ENCODE measurements at regions not wholly inside any gene's neighbourhood (a gene's known extent, or its start where the extent isn't known, plus 50 kb on each side); places are given as distances from the start of the nearest gene placed in this dataset.

GRCh38 chr2:57669570-57669969 lies 377.0 kb upstream of the VRK2 start:
- H3K4me3 Mint-ChIP-seq: no peak overlapping the region
- H3K4me1 Mint-ChIP-seq: no peaks in the 10 kb centered on the region
- H3K9ac ChIP-seq: no peak overlapping the region
- TF ChIP-seq EZH2 (IDR thresholded peaks at IDR 0.05) (no peak), CTCF (IDR thresholded peaks at IDR 0.05) (no peak), EZH2phosphoT487 (IDR thresholded peaks at IDR 0.05) (no peak)
- H3K27me3 Mint-ChIP-seq (ENCODE audit: insufficient read depth, low read depth): peaks cover 2% of the 10 kb centered on the region
- no peaks in the 10 kb centered on the region for H3K27me3 ChIP-seq
- DNase-seq (ENCODE audit: low spot score): no peak
- H4K20me1 ChIP-seq (ENCODE audit: low read depth): no peaks in the 10 kb centered on the region
- H3K9me3 Mint-ChIP-seq: peaks cover 3% of the 10 kb centered on the region
- H3K4me2 ChIP-seq: no peak overlapping the region
- H3K27ac Mint-ChIP-seq: no peak overlapping the region
- H3K4me3 ChIP-seq: no peak overlapping the region
- no peaks in the 10 kb centered on the region for H3K9me3 ChIP-seq (ENCODE audit: low read depth)
- no peaks in the 10 kb centered on the region for H3K36me3 ChIP-seq
- H2AFZ ChIP-seq (replicated peaks): no peak overlapping the region
- no peaks in the 10 kb centered on the region for H3K36me3 Mint-ChIP-seq
- H3K79me2 ChIP-seq (ENCODE audit: low read depth): no peaks in the 10 kb centered on the region
- H3K27ac ChIP-seq: no peak overlapping the region
- H3F3A ChIP-seq (ENCODE audit: low read depth): no peaks in the 10 kb centered on the region
- H3K4me1 ChIP-seq: no peaks in the 10 kb centered on the region

- Histone ChIP-seq H3K79me2 (ENCODE audit: low read depth) (no peaks in the 10 kb centered on the region), H3K27ac (no peak overlapping the region), H3K27me3 (no peaks in the 10 kb centered on the region), H4K20me1 (ENCODE audit: low read depth) (no peaks in the 10 kb centered on the region), H3K4me3 (no peak overlapping the region), H3F3A (ENCODE audit: low read depth) (no peaks in the 10 kb centered on the region), H3K9ac (no peak overlapping the region), H2AFZ (replicated peaks) (no peak overlapping the region), H3K9me3 (ENCODE audit: low read depth) (no peaks in the 10 kb centered on the region), H3K36me3 (no peaks in the 10 kb centered on the region), H3K4me1 (no peaks in the 10 kb centered on the region), H3K4me2 (no peak overlapping the region)
- DNase-seq (ENCODE audit: low spot score): no peak
- Mint-ChIP-seq H3K4me1 (no peaks in the 10 kb centered on the region), H3K27ac (no peak overlapping the region), H3K9me3 (no peaks in the 10 kb centered on the region), H3K27me3 (ENCODE audit: insufficient read depth, low read depth) (no peaks in the 10 kb centered on the region), H3K36me3 (no peaks in the 10 kb centered on the region), H3K4me3 (no peak overlapping the region)
- TF ChIP-seq CTCF (IDR thresholded peaks at IDR 0.05) (no peak), EZH2phosphoT487 (IDR thresholded peaks at IDR 0.05) (no peak), EZH2 (IDR thresholded peaks at IDR 0.05) (no peak)
Observed at GRCh38 chr2:57674025-57674424, 372.6 kb upstream of the VRK2 start.

- Mint-ChIP-seq H3K4me3 (no peak overlapping the region), H3K4me1 (no peaks in the 10 kb centered on the region), H3K36me3 (no peaks in the 10 kb centered on the region), H3K27me3 (ENCODE audit: insufficient read depth, low read depth) (no peaks in the 10 kb centered on the region), H3K27ac (no peak overlapping the region), H3K9me3 (no peaks in the 10 kb centered on the region)
- no peak overlapping the region for H3K4me3 ChIP-seq
- TF ChIP-seq EZH2phosphoT487 (IDR thresholded peaks at IDR 0.05) (no peak), EZH2 (IDR thresholded peaks at IDR 0.05) (no peak), CTCF (IDR thresholded peaks at IDR 0.05) (no peak)
- no peak for DNase-seq (ENCODE audit: low spot score)
- H3K27me3 ChIP-seq: no peaks in the 10 kb centered on the region
- no peaks in the 10 kb centered on the region for H3K4me1 ChIP-seq
- no peaks in the 10 kb centered on the region for H3K79me2 ChIP-seq (ENCODE audit: low read depth)
- H3K36me3 ChIP-seq: no peaks in the 10 kb centered on the region
- no peaks in the 10 kb centered on the region for H3K9me3 ChIP-seq (ENCODE audit: low read depth)
- no peak overlapping the region for H3K4me2 ChIP-seq
- H3K9ac ChIP-seq: no peak overlapping the region
- H3F3A ChIP-seq (ENCODE audit: low read depth): no peaks in the 10 kb centered on the region
- H2AFZ ChIP-seq (replicated peaks): no peak overlapping the region
- H4K20me1 ChIP-seq (ENCODE audit: low read depth): no peaks in the 10 kb centered on the region
- no peak overlapping the region for H3K27ac ChIP-seq
Observed at GRCh38 chr2:57674743-57675142, 371.9 kb upstream of the VRK2 start.

GRCh38 chr2:57677296-57677695 lies 369.3 kb upstream of the VRK2 start:
- H2AFZ ChIP-seq (replicated peaks): no peak overlapping the region
- H3K36me3 ChIP-seq: no peaks in the 10 kb centered on the region
- no peak for DNase-seq (ENCODE audit: low spot score)
- no peaks in the 10 kb centered on the region for H3K4me1 ChIP-seq
- H3K4me3 Mint-ChIP-seq: no peak overlapping the region
- H3K36me3 Mint-ChIP-seq: no peaks in the 10 kb centered on the region
- no peaks in the 10 kb centered on the region for H3K27me3 Mint-ChIP-seq (ENCODE audit: insufficient read depth, low read depth)
- no peaks in the 10 kb centered on the region for H3K27me3 ChIP-seq
- H3K9me3 ChIP-seq (ENCODE audit: low read depth): no peaks in the 10 kb centered on the region
- no peak overlapping the region for H3K27ac ChIP-seq
- no peak overlapping the region for H3K27ac Mint-ChIP-seq
- no peaks in the 10 kb centered on the region for H3K4me1 Mint-ChIP-seq
- no peak overlapping the region for H3K4me2 ChIP-seq
- no peaks in the 10 kb centered on the region for H3F3A ChIP-seq (ENCODE audit: low read depth)
- H3K79me2 ChIP-seq (ENCODE audit: low read depth): no peaks in the 10 kb centered on the region
- TF ChIP-seq EZH2phosphoT487 (IDR thresholded peaks at IDR 0.05): no peak
- TF ChIP-seq CTCF (IDR thresholded peaks at IDR 0.05): no peak
- no peak for TF ChIP-seq EZH2 (IDR thresholded peaks at IDR 0.05)
- H3K9me3 Mint-ChIP-seq: no peaks in the 10 kb centered on the region
- H4K20me1 ChIP-seq (ENCODE audit: low read depth): no peaks in the 10 kb centered on the region
- no peak overlapping the region for H3K4me3 ChIP-seq
- no peak overlapping the region for H3K9ac ChIP-seq
